GM18520 (cell line): ENCODE measurements at regions not wholly inside any gene's neighbourhood (a gene's known extent, or its start where the extent isn't known, plus 50 kb on each side); places are given as distances from the start of the nearest gene placed in this dataset.
"Not testable (repeated sequence)": the region's sequence is repeated elsewhere in the genome, so short reads cannot be mapped to it uniquely, and the experiment has no call there.

Source experiments
- ATAC-seq: cut with Tn5 transposase; IDR thresholded peaks from one replicate; pipeline ENCODE4 v1.9.1; 2021; ENCODE audit not compliant: unreplicated experiment

DNA sequence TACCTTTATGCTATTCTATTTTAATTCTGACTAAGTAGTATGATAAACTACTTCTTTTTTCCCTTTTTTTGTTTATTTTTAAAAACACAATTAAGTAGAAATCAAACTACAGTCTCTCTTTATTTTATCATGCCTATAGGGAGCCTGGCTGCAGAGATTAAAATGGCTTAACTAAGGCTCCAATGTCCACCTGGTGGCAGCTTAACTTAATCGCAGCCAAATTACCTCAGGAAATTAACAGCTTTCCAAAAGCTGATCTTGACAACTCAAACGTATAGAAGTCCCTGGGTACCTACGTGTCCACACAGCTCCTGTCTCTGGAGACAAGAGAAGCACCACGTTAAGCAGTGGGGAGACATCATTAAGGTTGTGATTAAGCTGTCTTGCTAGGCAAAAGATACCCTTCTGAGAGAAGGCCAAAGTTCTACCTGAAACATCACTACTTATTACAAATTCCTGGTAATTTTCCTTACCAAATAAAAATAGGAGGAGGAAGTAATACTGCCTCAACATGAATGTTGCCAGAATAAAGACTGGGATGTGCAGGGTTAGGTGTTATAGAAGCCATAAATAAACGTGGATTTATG, 63.2 kb upstream of the SNX19 start:
- ATAC-seq: no peak

DNA sequence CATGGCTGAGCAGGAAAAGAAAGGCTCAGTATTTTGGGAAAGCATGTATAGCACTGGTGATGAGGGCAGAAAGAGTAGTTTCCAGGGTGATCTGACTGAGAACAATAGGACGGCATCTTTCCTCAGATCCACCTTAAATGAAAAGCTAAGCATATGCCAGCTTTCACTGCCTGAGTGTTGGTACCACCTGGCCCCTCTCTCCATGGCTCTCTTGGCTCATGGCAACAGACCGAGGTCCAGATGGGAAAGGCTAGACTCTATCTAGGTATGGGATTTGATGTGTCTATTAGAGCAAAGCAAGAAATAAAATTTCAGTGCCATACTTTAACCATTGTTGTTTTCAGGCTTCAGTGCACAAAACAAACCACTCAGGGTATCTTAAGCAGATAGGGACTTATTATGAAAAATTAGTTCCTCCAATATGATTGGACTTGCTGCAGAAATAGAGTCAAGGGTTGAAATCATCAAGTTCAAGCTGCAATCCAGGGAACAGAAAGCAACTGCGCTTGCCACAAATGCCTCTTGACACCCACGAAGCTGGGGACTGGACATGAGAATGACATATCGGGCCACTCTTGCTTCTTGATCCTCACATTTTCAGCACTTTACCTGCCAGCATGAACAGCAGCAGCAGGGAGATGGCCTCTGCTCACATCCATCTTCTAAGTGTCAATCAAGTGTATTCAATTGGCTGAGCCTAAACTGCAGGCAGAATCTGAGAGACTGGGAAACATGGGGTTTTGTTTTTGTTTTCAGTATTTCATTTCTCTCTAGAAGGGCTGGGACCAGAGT, 64.0 kb upstream of the SNX19 start:
- ATAC-seq: no peak

DNA sequence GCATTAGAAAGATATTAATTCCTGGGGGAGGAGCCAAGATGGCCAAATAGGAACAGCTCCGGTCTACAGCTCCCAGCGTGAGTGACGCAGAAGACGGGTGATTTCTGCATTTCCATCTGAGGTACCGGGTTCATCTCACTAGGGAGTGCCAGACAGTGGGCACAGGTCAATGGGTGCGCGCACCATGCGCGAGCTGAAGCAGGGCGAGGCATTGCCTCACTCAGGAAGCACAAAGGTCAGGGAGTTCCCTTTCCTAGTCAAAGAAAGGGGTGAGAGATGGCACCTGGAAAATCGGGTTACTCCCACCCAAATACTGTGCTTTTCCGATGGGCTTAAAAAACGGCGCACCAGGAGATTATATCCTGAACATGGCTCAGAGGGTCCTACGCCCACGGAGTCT, 68.0 kb upstream of the SNX19 start:
- not testable (repeated sequence) for ATAC-seq

DNA sequence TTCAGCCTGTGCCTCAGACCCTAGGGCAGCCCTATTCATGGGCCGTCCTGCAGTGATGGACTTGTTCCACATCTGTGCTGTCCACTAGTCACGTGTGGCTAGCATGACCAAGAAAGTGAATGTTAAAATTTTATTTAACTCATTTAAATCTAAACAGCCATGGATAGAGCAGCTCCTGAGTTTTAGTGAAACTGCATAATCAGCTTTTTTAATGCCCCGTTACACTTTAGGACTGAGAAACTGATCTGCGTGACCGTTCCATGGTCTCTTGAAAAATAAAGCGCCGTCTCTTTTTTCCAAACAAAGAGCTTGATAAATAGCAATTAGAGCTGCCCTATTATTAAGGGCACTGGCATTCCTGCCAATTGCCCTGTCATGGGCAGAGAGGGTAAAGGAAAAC, 76.5 kb upstream of the SNX19 start:
- ATAC-seq: no peak

DNA sequence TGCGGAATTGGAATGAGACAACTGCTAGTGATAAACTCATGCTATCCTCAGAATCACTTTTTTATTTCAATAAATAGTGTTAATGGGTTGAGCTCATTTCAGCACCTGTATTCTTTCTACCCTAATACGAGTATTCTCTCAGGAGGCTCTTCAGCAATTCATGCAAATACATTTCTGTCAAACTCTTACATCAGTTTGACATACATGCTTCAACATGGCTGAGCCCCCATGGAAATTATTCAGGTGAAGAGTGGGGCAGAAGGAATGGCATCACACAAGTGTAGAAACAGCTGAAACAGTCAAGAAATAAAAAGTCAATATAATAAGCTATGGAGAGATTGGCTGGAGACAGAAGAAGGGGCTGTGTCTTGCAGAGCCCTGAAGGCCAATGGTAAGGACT, 77.8 kb upstream of the SNX19 start:
- ATAC-seq: no peak

DNA sequence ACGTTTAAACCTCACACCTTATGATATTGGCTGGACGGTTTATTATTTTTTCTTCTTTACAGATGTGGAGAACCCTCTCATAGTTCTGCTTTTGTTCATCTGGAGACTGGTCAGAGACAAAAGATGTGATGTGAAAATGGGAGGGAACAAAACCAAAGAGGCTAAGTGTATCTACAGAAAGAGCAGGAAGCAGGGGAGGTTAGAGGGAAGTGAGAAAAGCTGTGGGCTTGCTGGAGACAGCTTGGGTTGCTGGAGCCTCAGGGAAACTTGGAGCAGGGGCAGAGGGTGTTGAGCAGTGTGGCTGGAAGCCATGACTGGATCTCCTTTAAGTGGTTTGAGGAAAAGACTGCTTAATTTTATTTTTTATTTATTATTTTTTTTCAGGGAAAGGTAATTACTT, 79.0 kb upstream of the SNX19 start:
- ATAC-seq: no peak

DNA sequence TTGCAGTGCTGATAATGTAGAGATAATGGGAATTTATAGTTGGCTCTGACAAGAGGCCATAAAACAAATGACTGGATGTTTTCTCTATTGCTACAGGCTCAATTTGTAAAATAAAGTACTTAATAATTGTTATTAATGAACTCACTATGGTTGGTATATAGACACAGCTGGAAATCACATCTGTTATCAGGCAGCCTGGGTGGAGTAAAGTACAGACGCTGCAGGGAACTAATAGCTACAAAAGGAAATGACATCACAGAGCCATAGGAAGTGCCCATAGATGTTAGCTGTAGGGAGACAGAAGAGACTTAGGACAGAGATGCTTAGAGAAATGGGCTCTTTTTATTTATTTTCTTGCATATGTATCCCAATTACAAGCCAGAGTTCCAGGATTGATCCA, 81.0 kb upstream of the SNX19 start:
- ATAC-seq: no peak

DNA sequence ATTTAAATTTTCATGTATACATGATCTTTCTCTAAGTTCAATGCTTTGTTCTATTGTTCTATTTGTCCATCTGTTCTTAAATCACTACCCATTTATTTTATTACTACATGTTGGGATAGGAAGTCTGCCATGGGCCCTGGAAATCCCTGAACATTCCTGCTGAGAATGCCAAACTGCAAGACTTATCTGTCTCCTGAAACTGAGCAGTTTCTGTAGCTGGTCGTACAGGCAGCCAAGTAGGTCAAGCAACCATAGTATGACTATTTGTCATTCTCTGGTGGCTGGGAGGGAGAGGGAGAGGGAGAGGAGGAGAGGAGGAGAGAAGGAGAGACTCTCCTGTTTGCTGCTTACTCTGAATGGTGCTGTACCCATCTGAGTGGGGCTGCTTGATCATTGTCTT, 82.8 kb upstream of the SNX19 start:
- ATAC-seq: no peak

DNA sequence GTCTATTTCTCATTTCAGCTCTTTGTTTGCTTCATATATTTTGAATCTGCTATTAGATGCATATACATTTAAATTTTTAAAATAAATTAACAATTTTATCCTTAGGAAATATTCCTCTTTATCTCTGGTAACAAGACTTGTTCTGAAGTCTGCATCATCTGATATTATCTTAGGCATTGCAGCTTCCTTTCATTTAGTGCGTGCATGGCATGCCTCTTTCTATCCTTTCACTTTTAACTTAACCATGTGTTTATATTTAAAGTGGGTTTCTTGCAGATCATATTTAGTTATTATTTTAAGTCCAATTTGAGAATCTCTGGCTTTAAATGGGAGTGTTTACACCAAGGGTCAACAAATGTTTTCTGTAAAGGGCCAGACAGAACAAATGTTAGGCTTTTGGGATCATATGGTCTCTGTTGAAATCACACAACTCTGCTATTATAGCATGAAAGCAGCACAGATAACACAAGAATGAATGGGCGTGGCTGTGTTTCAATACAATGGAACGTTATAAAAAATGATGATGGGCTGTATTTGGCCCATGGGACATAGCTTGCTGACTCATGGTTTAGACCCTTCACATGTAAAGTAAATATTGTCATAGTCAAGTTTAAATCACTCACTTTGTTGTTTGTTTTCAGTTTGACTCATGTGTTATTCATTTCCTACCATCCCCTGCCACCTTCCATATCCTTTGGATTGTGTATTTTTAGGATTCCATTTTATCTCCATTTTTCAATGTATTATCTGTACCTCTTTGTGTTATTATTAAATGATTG, 83.9 kb upstream of the SNX19 start:
- ATAC-seq: no peak

DNA sequence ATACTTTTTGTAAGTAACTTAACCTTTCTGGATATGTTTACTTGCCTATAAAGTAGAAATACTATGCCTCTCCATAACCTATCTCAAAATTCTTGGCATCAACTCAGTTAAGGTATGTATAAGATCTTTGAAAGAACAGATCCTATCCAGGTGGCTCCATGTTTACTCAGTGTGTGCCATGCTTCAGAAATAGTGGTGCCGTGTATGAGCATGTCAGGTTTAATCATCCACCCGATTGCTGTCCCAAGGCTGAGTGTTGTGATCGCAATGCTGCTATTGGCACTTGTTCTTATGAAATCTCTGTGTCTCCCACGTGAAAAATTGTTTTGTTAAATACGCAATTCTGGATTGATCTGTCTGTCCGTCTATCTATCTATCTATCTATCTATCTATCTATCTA, 85.9 kb upstream of the SNX19 start:
- no peak for ATAC-seq

DNA sequence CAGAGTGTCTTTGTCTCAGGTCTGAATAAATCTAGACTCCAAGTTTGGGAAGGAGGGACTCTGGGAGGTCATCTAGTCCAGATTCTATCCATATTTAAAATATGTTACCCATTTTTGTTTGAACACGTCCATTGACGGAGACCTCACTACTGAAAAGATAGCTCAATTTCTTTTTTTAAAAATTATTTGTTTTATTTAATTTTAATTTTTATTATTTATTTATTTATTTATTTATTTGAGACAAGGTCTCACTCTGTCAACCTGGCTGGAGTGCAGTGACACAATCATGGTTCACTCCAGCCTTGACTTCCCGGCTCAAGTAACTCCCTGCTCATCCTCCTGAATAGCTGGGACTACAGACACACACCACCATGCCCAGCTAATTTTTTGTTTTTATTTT, 89.5 kb upstream of the SNX19 start:
- ATAC-seq: no peak

DNA sequence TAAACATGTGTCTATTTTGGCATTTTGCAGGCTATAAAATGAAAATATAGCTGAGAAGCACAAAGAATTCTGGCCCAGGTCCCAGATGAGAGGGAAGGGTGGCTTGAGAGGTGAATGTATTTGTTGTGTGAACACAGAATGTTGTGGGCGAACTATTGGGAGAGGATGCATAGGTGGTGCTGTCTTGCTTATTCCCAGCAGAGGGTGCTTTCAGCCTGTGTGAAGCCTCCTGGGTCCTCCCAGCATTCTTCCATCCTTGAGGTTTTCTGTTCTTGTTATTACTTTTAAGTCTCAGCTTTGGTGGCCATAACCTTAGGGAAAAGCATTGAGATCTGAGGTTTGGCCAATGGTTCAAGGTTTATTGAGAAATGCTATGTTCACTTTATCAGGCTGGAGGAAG, 108.7 kb upstream of the SNX19 start:
- no peak for ATAC-seq

DNA sequence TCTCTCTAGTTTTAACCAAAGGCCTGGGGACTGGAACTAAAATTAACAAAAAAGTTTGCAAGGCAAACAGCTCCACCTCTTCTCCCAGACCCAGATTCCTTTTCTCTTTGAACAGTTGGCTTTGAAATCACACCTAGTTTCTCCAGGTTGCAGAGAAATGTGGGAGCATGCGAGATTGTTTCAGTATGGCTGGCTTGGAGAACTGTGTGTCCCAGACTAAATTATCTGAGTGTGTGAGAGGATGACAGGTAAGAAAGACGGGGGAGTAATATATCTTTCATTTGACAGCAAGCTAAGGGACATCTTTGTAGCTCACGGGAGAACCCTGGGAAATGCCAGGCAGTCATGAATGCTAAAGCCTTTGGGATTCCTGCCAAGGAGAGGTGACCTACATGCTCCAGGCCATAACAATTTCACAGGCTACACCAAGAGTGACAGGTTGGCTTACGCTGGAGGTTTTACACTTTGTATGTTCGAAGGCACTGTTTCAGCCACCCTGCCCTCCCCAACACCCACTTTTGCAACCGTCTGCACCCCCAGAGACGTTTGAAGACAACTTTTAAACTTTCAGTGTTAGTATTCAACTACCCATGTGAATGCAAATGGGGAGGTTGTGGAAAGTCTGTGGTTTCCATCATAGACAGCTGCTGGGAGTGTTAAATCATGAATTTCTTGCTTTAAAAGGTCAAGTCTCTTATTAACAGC, 109.3 kb upstream of the SNX19 start:
- ATAC-seq: peak; percentile 79

DNA sequence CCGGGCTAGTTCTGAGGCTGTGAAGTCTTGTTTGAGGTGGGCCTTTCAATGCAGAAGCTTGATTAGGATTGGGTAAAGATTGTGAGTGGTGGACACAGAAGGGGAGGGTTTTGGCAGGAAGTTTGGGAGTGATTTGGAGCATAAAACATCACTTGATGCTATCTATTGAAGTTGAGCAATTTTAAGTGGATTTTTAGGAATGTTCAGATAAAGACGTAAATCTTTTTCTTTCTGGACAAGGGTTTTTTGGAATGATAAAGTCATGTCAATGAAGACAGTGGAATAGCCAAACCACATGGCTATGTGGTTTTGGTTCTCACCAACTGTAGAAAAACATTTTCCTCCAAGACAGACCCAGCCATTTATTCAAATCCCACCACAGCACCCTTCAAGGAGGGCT, 111.2 kb upstream of the SNX19 start:
- ATAC-seq: no peak

DNA sequence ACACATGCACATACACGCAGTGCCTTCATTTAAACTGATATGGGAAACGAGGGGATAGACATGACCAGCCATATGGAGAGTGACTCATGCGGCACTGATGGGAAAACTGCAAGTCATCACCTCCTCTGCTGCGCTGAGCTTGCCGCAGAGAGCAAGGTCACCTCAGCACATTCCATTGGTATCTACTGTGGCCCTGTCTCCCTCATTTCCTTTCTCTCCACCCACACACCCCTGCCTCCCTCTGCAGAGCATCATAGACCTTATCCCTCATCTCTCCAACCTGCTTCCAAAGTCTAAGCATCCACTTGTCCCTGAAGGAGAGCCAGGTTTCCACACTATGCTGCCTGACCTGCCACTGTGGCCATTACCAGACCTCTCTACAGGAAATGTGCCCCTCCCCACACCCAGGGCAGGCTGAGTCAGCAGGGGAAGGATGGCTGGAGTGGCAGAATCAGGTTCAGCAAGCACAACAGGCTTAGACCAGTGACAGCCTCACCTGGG, 116.9 kb upstream of the SNX19 start:
- ATAC-seq: no peak

DNA sequence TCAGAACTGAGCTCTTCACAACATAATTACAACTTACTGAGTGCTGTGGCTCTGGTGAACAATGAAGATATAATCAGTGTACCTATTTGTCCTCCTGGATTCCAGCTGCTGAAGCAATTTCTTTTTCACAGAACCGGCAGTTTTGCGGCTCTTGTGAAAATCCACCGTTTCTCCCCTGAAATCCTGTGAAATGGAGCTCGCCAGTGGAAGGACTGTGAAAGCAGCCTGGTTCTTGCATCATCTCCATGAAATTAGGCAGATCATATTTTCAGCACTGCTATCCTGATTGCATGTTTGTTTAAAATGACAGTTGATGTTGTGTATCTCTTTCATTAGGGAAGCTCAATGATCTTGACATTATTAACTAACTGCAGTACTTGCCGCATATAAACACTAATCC, 120.2 kb upstream of the SNX19 start:
- ATAC-seq: no peak

DNA sequence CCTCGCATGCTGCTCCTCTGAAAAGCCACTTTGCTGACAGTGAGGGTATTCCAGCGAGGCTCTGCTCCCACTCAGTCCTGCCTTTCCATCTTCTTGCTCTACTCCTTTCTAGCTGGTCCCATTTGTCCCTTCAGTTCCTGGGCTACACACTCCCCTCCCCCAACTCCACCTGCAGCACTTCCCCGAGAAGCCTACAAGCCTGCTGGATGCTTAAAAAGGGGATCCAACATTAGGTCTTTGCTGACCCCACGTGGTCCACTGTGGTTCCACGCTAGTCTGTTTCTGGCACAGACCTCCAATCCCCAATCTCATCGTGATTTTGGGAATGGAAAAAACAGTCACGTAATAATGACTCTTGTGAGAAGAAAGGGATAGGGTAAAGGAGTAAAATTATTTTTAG, 121.6 kb upstream of the SNX19 start:
- ATAC-seq: no peak

DNA sequence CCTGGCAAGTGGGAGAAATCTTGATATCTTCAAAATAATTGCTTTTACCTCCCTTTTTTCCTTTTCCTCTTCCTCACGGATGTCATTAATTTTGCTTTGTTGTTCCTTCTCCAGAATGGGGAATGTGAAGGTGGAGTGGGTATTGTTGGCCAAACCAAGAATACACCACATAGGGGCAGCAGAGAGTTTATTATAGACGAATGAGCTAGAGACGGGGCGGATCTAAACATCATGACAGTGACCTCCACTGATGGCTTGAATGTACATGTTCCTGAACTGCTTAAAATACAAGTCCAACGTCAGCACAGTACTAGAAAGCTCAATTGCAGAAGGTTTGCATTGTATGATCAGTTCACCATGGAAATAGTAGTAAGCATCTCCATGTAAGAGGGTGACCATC, 122.3 kb upstream of the SNX19 start:
- no peak for ATAC-seq

DNA sequence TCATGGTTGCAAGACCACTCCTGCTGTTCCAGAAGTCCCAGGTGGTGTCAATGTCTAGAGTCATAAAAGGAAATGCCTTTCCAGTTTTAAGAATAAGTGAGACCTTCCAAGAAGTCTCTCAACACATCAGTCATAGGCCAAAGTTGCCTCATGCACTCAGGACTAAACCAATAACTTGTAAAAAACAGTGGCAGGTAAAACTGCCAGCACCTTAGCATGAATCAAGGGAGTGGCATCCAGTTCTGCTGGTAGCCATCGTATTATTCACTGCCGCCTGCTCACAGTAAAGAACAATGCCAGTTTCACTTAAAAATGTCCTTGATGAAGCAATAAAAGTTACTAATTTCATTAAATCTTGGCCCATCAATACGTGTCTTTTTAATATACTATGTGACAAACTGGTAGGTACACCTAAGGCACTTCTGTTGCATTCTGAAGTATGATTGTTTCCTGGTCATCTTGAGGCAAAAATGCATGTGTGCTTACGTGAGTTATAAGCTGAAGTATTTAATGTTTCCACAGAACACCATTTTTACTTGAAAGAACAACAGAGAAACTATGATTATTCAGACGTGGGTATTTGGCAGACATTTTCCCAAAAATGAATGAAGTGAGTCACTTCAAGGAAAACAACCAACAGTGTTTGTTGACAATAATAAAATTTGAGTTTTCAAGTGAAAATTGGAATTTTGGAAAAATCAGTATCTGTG, 125.2 kb upstream of the SNX19 start:
- no peak for ATAC-seq

DNA sequence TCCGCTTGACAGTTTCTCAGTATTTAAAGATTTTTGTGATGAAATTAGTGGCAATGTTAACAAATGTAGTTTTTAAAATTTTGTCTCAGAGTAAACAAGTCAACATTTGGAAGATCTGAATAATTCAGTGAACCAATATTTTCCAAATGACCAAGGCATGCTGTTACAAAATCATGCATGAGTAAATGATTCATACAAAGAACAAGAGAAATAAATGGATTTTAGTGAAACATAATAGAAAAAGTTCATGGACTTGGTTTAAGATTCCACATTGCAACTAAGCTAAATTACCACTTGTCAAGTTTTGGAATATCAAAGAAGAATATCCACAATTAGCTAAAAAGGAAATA, 125.7 kb upstream of the SNX19 start:
- no peak for ATAC-seq

DNA sequence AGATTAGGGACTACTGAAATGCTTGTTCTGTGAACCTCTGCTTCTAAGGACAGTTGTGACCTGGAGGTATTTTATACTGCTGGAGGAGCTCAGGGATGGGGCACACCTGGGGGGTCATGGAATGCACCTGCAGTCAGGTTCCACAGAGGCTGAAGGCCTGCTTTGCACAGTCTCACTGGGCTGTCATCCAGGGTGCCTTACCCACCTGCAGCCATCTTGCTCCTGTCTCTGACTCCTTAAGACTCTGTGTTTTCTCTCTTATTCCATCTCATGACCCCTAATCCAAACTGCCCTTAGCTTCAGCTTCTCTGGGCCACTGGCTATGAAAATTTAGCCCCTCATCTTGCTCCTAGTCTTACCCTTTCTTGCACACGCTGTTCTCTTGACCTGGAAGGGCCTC, 127.0 kb upstream of the SNX19 start:
- ATAC-seq: no peak
